Breast epithelium (tissue), 4 donors: ENCODE measurements at regions not wholly inside any gene's neighbourhood (a gene's known extent, or its start where the extent isn't known, plus 50 kb on each side); places are given as distances from the start of the nearest gene placed in this dataset.
A peak's percentile ranks its signal among the peaks of the same experiment; 100 is the strongest.
"Not testable (repeated sequence)": the region's sequence is repeated elsewhere in the genome, so short reads cannot be mapped to it uniquely, and the experiment has no call there.

Experiments used
- DNase-seq, 2 donors: peaks; one replicate each; pipeline ENCODE4 v3.0.0-alpha.2; 2019; ENCODE audit warnings: low spot score in 2 of 2
- H3K27ac ChIP-seq, 2 donors: fragments of 200-600 bp; sonication (generic) in 1 of 2; one replicate each; pipeline ENCODE4 v1.5.1; 2016 to 2019; ENCODE audit warnings: mild to moderate bottlenecking in 1 of 2
- H3K27me3 ChIP-seq, 2 donors: fragments of 200-600 bp; sonication (generic) in 1 of 2; one replicate each; pipeline versions ENCODE4 v1.5.1 to v1.6.0; 2017 to 2019; ENCODE audit warnings: control low read depth in 1 of 2, mild to moderate bottlenecking in 1 of 2
- H3K36me3 ChIP-seq: fragments of 200-600 bp; one replicate; pipeline ENCODE4 v1.5.1; 2019
- H3K4me1 ChIP-seq, 2 donors: fragments of 200-600 bp; sonication (generic); one replicate each; pipeline ENCODE4 v1.5.1; 2016 to 2019; ENCODE audit warnings: control low read depth in 1 of 2
- H3K4me3 ChIP-seq, 3 donors: fragments of 200-600 bp; sonication (generic); 1 replicate in 2 of 3; 2 replicates in 1 of 3; pipeline ENCODE4 v1.5.1; 2016 to 2019; ENCODE audit warnings: mild to moderate bottlenecking in 3 of 3, moderate library complexity in 2 of 3
- H3K9me3 ChIP-seq, 2 donors: fragments of 200-600 bp; sonication (generic) in 1 of 2; one replicate each; pipeline ENCODE4 v1.5.1; 2016 to 2019; ENCODE audit warnings: control low read depth in 1 of 2
- CTCF ChIP-seq, 3 donors: fragments of 450-650 bp; IDR thresholded peaks; one replicate each; pipeline ENCODE4 v1.5.1; 2016 to 2017; ENCODE audit warnings: antibody characterized with exemption in 3 of 3, mild to moderate bottlenecking in 3 of 3, moderate library complexity in 3 of 3
- POLR2A ChIP-seq: fragments of 450-650 bp; IDR thresholded peaks from one replicate; pipeline ENCODE4 v1.6.1; 2016; ENCODE audit warnings: antibody characterized with exemption, mild to moderate bottlenecking, moderate library complexity
- POLR2AphosphoS5 ChIP-seq, 3 donors: sonication (generic); formaldehyde crosslinking; IDR thresholded peaks; one replicate each; pipeline ENCODE4 v1.6.1; 2017; ENCODE audit warnings: antibody characterized with exemption in 3 of 3
- intact Hi-C: fragments of 100-400 bp; cut with DNase I; formaldehyde crosslinking; loops from one replicate; pipeline ENCODE4 v1.15.1; 2023; ENCODE audit warnings: low total_unique reads

- peak in 1 of 3 donors; percentile 19 for TF ChIP-seq CTCF (IDR thresholded peaks at IDR 0.05)
- no peak for TF ChIP-seq POLR2A
- intact Hi-C loops = no loop called here
- H3K4me3 ChIP-seq = no peak overlapping the region
- no peaks in the 10 kb centered on the region for H3K4me1 ChIP-seq
- no peaks in the 10 kb centered on the region for H3K27me3 ChIP-seq
- H3K9me3 ChIP-seq = no peaks in the 10 kb centered on the region
- H3K27ac ChIP-seq = no peak overlapping the region
- no peaks in the 10 kb centered on the region for H3K36me3 ChIP-seq
- no peak for DNase-seq
Measured at GRCh38 chr14:29016050-29016900, 249.7 kb downstream of the FOXG1 start.

GRCh38 chr14:29023505-29023904 is 256.9 kb downstream of the FOXG1 start:
- intact Hi-C loops, H3K27ac ChIP-seq, H3K4me3 ChIP-seq, H3K27me3 ChIP-seq, H3K36me3 ChIP-seq, H3K4me1 ChIP-seq, DNase-seq: not testable (repeated sequence)
- peaks cover 0 to 10% of the 10 kb centered on the region in 2 donors for H3K9me3 ChIP-seq

- H3K4me1 ChIP-seq, intact Hi-C loops, H3K4me3 ChIP-seq, H3K36me3 ChIP-seq, DNase-seq, H3K27me3 ChIP-seq, H3K27ac ChIP-seq: not testable (repeated sequence)
- peaks cover 0 to 10% of the 10 kb centered on the region in 2 donors for H3K9me3 ChIP-seq
Measured at GRCh38 chr14:29027441-29027840, 260.9 kb downstream of the FOXG1 start.

- DNase-seq, H3K4me1 ChIP-seq, H3K4me3 ChIP-seq, H3K36me3 ChIP-seq, H3K27ac ChIP-seq, intact Hi-C loops, H3K27me3 ChIP-seq: not testable (repeated sequence)
- peaks cover 0 to 10% of the 10 kb centered on the region in 2 donors for H3K9me3 ChIP-seq
Measured at GRCh38 chr14:29027941-29028705, 261.5 kb downstream of the FOXG1 start.

GRCh38 chr14:29028973-29029582 is 262.5 kb downstream of the FOXG1 start:
- Histone ChIP-seq H3K27ac (no peak overlapping the region), H3K9me3 (peaks cover 0 to 10% of the 10 kb centered on the region in 2 donors), H3K36me3 (no peaks in the 10 kb centered on the region), H3K4me1 (no peaks in the 10 kb centered on the region), H3K27me3 (no peaks in the 10 kb centered on the region), H3K4me3 (no peak overlapping the region)
- intact Hi-C loops = no loop called here
- no peak for TF ChIP-seq CTCF (IDR thresholded peaks at IDR 0.05)
- TF ChIP-seq POLR2A = no peak
- no peak for TF ChIP-seq POLR2AphosphoS5 (IDR thresholded peaks at IDR 0.05)
- DNase-seq = no peak

- intact Hi-C loops = no loop called here
- H3K4me1 ChIP-seq = no peaks in the 10 kb centered on the region
- H3K27me3 ChIP-seq = no peaks in the 10 kb centered on the region
- H3K27ac ChIP-seq = no peak overlapping the region
- no peak for DNase-seq
- no peaks in the 10 kb centered on the region for H3K9me3 ChIP-seq
- TF ChIP-seq CTCF (IDR thresholded peaks at IDR 0.05) = no peak
- TF ChIP-seq POLR2AphosphoS5 (IDR thresholded peaks at IDR 0.05) = no peak
- TF ChIP-seq POLR2A = no peak
- no peak overlapping the region for H3K4me3 ChIP-seq
- no peaks in the 10 kb centered on the region for H3K36me3 ChIP-seq
Measured at GRCh38 chr14:29030121-29030520, 263.5 kb downstream of the FOXG1 start.
